H54 (cell line): ENCODE measurements at regions not wholly inside any gene's neighbourhood (a gene's known extent, or its start where the extent isn't known, plus 50 kb on each side); places are given as distances from the start of the nearest gene placed in this dataset.

ENCODE experiments used
- DNase-seq: peaks from one replicate; pipeline ENCODE4 v3.0.0; 2011; ENCODE audit warnings: low spot score, mixed read lengths; ENCODE audit not compliant: insufficient read length
- FAIRE-seq: peaks from 3 replicates; lab custom pipeline; 2011; peaks lifted over from hg19 to GRCh38; lab: Jason Lieb, UNC
- POLR2A ChIP-seq: IDR thresholded peaks from 2 replicates; pipeline ENCODE4 v1.6.1; 2011; ENCODE audit warnings: low read depth, mild to moderate bottlenecking, low read length

GRCh38 chr9:86682240-86682639 lies 265.1 kb downstream of the GAS1 start:
- no peak for DNase-seq
- TF ChIP-seq POLR2A = no peak
- peak; percentile 64 for FAIRE-seq

GRCh38 chr9:86679909-86680308 lies 267.4 kb downstream of the GAS1 start:
- no peak for DNase-seq
- TF ChIP-seq POLR2A = no peak
- FAIRE-seq = peak; percentile 74

GRCh38 chr9:86676396-86676795 lies 270.9 kb downstream of the GAS1 start:
- DNase-seq (no peak), FAIRE-seq (no peak)
- TF ChIP-seq POLR2A = no peak

GRCh38 chr9:86675805-86676204 lies 271.5 kb downstream of the GAS1 start:
- no peak for TF ChIP-seq POLR2A
- no peak for FAIRE-seq

GRCh38 chr9:86674487-86674886 lies 272.8 kb downstream of the GAS1 start:
- TF ChIP-seq POLR2A = no peak
- no peak for FAIRE-seq
- no peak for DNase-seq

More at GRCh38 chr9:86675805-86676204, 271.5 kb downstream of the GAS1 start:
- DNase-seq = no peak

GRCh38 chr9:86672966-86673365 lies 274.3 kb downstream of the GAS1 start:
- FAIRE-seq (no peak), DNase-seq (no peak)
- TF ChIP-seq POLR2A = no peak

- no peak for FAIRE-seq
These were observed 275.0 kb downstream of the GAS1 start for GRCh38 chr9:86672301-86672700.

GRCh38 chr9:86671018-86671417 lies 276.3 kb downstream of the GAS1 start:
- no peak for FAIRE-seq
- DNase-seq = no peak
- no peak for TF ChIP-seq POLR2A

More at GRCh38 chr9:86672301-86672700, 275.0 kb downstream of the GAS1 start:
- no peak for DNase-seq
- TF ChIP-seq POLR2A = no peak

- no peak for TF ChIP-seq POLR2A
- FAIRE-seq (no peak), DNase-seq (no peak)
These were observed 276.8 kb downstream of the GAS1 start for GRCh38 chr9:86670536-86670935.

GRCh38 chr9:86670076-86670475 lies 277.2 kb downstream of the GAS1 start:
- no peak for FAIRE-seq
- TF ChIP-seq POLR2A = no peak
- no peak for DNase-seq

- FAIRE-seq (no peak), DNase-seq (no peak)
- TF ChIP-seq POLR2A = no peak
These were observed 277.9 kb downstream of the GAS1 start for GRCh38 chr9:86669422-86669821.

GRCh38 chr9:86668488-86668887 lies 278.8 kb downstream of the GAS1 start:
- no peak for TF ChIP-seq POLR2A
- no peak for FAIRE-seq
- DNase-seq = no peak

- FAIRE-seq (peak; percentile 86), DNase-seq (peak; percentile 23)
- TF ChIP-seq POLR2A = no peak
These were observed 280.0 kb downstream of the GAS1 start for GRCh38 chr9:86667307-86667706.

GRCh38 chr9:86665416-86665815 lies 281.9 kb downstream of the GAS1 start:
- TF ChIP-seq POLR2A = no peak
- DNase-seq (no peak), FAIRE-seq (no peak)

GRCh38 chr9:86664603-86665002 lies 282.7 kb downstream of the GAS1 start:
- DNase-seq (no peak), FAIRE-seq (no peak)
- no peak for TF ChIP-seq POLR2A

- no peak for TF ChIP-seq POLR2A
- FAIRE-seq = no peak
- DNase-seq = no peak
These were observed 283.4 kb downstream of the GAS1 start for GRCh38 chr9:86663905-86664304.
